H1 (cell line): ENCODE measurements at regions not wholly inside any gene's neighbourhood (a gene's known extent, or its start where the extent isn't known, plus 50 kb on each side); places are given as distances from the start of the nearest gene placed in this dataset.

ENCODE experiments used
- CREB1 ChIP-seq: IDR thresholded peaks from 2 replicates; pipeline ENCODE4 v1.6.1; 2012; ENCODE audit warnings: inconsistent platforms
- GTF2F1 ChIP-seq: IDR thresholded peaks from 2 replicates; pipeline ENCODE4 v1.6.1; 2012; ENCODE audit warnings: low read depth, low read length, improper control_type of control experiment, borderline replicate concordance
- NRF1 ChIP-seq: IDR thresholded peaks from 2 replicates; pipeline ENCODE4 v1.6.1; 2011; ENCODE audit warnings: mild to moderate bottlenecking, low read depth, low read length, improper control_type of control experiment
- POLR2AphosphoS5 ChIP-seq: IDR thresholded peaks from 2 replicates; pipeline ENCODE4 v1.6.1; 2011; ENCODE audit warnings: low read depth, low read length
- RAD21 ChIP-seq, 2 experiments: IDR thresholded peaks in 1 of 2; conservative IDR thresholded peaks in 1 of 2; 2 replicates each; pipeline ENCODE4 v1.6.1; 2011; ENCODE audit warnings: low read depth in 2 of 2, low read length in 2 of 2, improper control_type of control experiment in 1 of 2, inconsistent platforms in 1 of 2, mild to moderate bottlenecking in 1 of 2, moderate library complexity in 1 of 2
- RFX5 ChIP-seq: IDR thresholded peaks from 2 replicates; pipeline ENCODE4 v1.6.1; 2011; ENCODE audit warnings: low read depth, low read length, improper control_type of control experiment, borderline replicate concordance
- SP1 ChIP-seq: IDR thresholded peaks from 2 replicates; pipeline ENCODE4 v1.6.1; 2011; ENCODE audit warnings: low read depth, low read length
- TF ChIP-seq, protein P1 (sequence below), 3 experiments: IDR thresholded peaks; 1 replicate in 2 of 3; 2 replicates in 1 of 3; pipeline versions ENCODE4 v1.5.1 to v1.6.1; 2011; ENCODE audit warnings: low read length in 3 of 3, mild to moderate bottlenecking in 3 of 3, inconsistent platforms in 2 of 3, low read depth in 1 of 3, moderate library complexity in 1 of 3; ENCODE audit not compliant: insufficient read depth in 1 of 3; ENCODE audit errors: control extremely low read depth in 1 of 3

- no peak for TF ChIP-seq GTF2F1
- TF ChIP-seq RFX5: no peak
- TF ChIP-seq POLR2AphosphoS5: no peak
- TF ChIP-seq, protein P1, sequence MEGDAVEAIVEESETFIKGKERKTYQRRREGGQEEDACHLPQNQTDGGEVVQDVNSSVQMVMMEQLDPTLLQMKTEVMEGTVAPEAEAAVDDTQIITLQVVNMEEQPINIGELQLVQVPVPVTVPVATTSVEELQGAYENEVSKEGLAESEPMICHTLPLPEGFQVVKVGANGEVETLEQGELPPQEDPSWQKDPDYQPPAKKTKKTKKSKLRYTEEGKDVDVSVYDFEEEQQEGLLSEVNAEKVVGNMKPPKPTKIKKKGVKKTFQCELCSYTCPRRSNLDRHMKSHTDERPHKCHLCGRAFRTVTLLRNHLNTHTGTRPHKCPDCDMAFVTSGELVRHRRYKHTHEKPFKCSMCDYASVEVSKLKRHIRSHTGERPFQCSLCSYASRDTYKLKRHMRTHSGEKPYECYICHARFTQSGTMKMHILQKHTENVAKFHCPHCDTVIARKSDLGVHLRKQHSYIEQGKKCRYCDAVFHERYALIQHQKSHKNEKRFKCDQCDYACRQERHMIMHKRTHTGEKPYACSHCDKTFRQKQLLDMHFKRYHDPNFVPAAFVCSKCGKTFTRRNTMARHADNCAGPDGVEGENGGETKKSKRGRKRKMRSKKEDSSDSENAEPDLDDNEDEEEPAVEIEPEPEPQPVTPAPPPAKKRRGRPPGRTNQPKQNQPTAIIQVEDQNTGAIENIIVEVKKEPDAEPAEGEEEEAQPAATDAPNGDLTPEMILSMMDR (IDR thresholded peaks at IDR 0.05; ENCODE audit: control extremely low read depth in 1 of 3, insufficient read depth in 1 of 3, low read depth in 1 of 3, low read length in 3 of 3): no peak
- no peak for TF ChIP-seq CREB1
- TF ChIP-seq RAD21 (IDR thresholded peaks at IDR 0.05 in 1 of 2, conservative IDR thresholded peaks at IDR 0.05 in 1 of 2; ENCODE audit: low read depth in 2 of 2, low read length in 2 of 2): no peak
- no peak for TF ChIP-seq NRF1
- no peak for TF ChIP-seq SP1
Measured at GRCh38 chr14:83320837-83321236, 1787.2 kb upstream of the SEL1L start.
